ENCODE measurements at regions not wholly inside any gene's neighbourhood (a gene's known extent, or its start where the extent isn't known, plus 50 kb on each side); places are given as distances from the start of the nearest gene placed in this dataset.

GRCh38 chr11:10978198-10978597 lies 120.3 kb upstream of the ZBED5 start:
- no peaks in the 10 kb centered on the region for H3K36me3 ChIP-seq (ENCODE audit: insufficient read depth, low read length)
- TF ChIP-seq CTCF (IDR thresholded peaks at IDR 0.05), result no peak
- no peak overlapping the region for H3K4me3 ChIP-seq (ENCODE audit: low read length)
- no peaks in the 10 kb centered on the region for H3K4me1 ChIP-seq (ENCODE audit: insufficient read depth, low read length)
- Mint-ChIP-seq H3K9me3 (no peaks in the 10 kb centered on the region), H3K4me3 (no peak overlapping the region), H3K36me3 (ENCODE audit: low read depth) (no peaks in the 10 kb centered on the region), H3K27ac (no peak overlapping the region), H3K4me1 (ENCODE audit: low read depth) (no peaks in the 10 kb centered on the region), H3K27me3 (peaks cover 3% of the 10 kb centered on the region)
- intact Hi-C loops (cut with DNase I, micrococcal nuclease), result no loop called here
- DNase-seq (no peak), ATAC-seq (ENCODE audit: poor library complexity) (no peak)
- POLR2A ChIA-PET, result no interaction called here
- H3K27me3 ChIP-seq (ENCODE audit: control insufficient read depth in 1 of 2, insufficient read depth in 2 of 2, low read length in 2 of 2), result peaks cover 0 to 4% of the 10 kb centered on the region in 2 experiments
- CTCF ChIA-PET, result no interaction called here
- H3K9me3 ChIP-seq (ENCODE audit: control insufficient read depth in 1 of 2, insufficient read depth in 1 of 2, low read length in 2 of 2), result peaks cover 0 to 6% of the 10 kb centered on the region in 2 experiments
- H3K27ac ChIP-seq (ENCODE audit: low read depth in 1 of 2, low read length in 2 of 2), result no peak overlapping the region

- CTCF ChIA-PET, result interaction anchor here (1.5 kb wide), 1 partner anchor 9 kb away, joined by 3 read pairs; no protein-coding TSS in a partner anchor
- Histone ChIP-seq H3K27me3 (ENCODE audit: control insufficient read depth in 1 of 2, insufficient read depth in 2 of 2, low read length in 2 of 2) (peaks cover 0 to 2% of the 10 kb centered on the region in 2 experiments), H3K27ac (ENCODE audit: low read depth in 1 of 2, low read length in 2 of 2) (no peak overlapping the region), H3K36me3 (ENCODE audit: insufficient read depth, low read length) (no peaks in the 10 kb centered on the region), H3K9me3 (ENCODE audit: control insufficient read depth in 1 of 2, insufficient read depth in 1 of 2, low read length in 2 of 2) (peaks cover 0 to 3% of the 10 kb centered on the region in 2 experiments), H3K4me3 (ENCODE audit: low read length) (no peak overlapping the region), H3K4me1 (ENCODE audit: insufficient read depth, low read length) (no peaks in the 10 kb centered on the region)
- Mint-ChIP-seq H3K9me3 (no peaks in the 10 kb centered on the region), H3K4me1 (ENCODE audit: low read depth) (no peaks in the 10 kb centered on the region), H3K36me3 (ENCODE audit: low read depth) (no peaks in the 10 kb centered on the region), H3K4me3 (no peak overlapping the region), H3K27me3 (peaks cover 3% of the 10 kb centered on the region), H3K27ac (no peak overlapping the region)
- DNase-seq, result no peak
- intact Hi-C loops (cut with DNase I, micrococcal nuclease), result no loop called here
- no peak for TF ChIP-seq CTCF (IDR thresholded peaks at IDR 0.05)
- POLR2A ChIA-PET, result no interaction called here
- ATAC-seq (ENCODE audit: poor library complexity), result no peak
Measured at GRCh38 chr11:10975287-10975721, 117.5 kb upstream of the ZBED5 start.

- peaks cover 0 to 2% of the 10 kb centered on the region in 2 experiments for H3K27me3 ChIP-seq (ENCODE audit: control insufficient read depth in 1 of 2, insufficient read depth in 2 of 2, low read length in 2 of 2)
- no peaks in the 10 kb centered on the region for H3K4me1 ChIP-seq (ENCODE audit: insufficient read depth, low read length)
- H3K4me3 ChIP-seq (ENCODE audit: low read length), result no peak overlapping the region
- no peak for TF ChIP-seq CTCF (IDR thresholded peaks at IDR 0.05)
- no peak for ATAC-seq (ENCODE audit: poor library complexity)
- Mint-ChIP-seq H3K27ac (no peak overlapping the region), H3K27me3 (peaks cover 3% of the 10 kb centered on the region), H3K4me3 (no peak overlapping the region), H3K36me3 (ENCODE audit: low read depth) (no peaks in the 10 kb centered on the region), H3K4me1 (ENCODE audit: low read depth) (no peaks in the 10 kb centered on the region), H3K9me3 (no peaks in the 10 kb centered on the region)
- POLR2A ChIA-PET, result no interaction called here
- intact Hi-C loops (cut with DNase I, micrococcal nuclease), result no loop called here
- no peaks in the 10 kb centered on the region for H3K36me3 ChIP-seq (ENCODE audit: insufficient read depth, low read length)
- no peak overlapping the region for H3K27ac ChIP-seq (ENCODE audit: low read depth in 1 of 2, low read length in 2 of 2)
- DNase-seq, result no peak
- CTCF ChIA-PET, result interaction anchor here (1.1 kb wide), 1 partner anchor 263 kb away, joined by 3 read pairs; no protein-coding TSS in a partner anchor
- no peaks in the 10 kb centered on the region for H3K9me3 ChIP-seq (ENCODE audit: control insufficient read depth in 1 of 2, insufficient read depth in 1 of 2, low read length in 2 of 2)
Measured at GRCh38 chr11:10973416-10973815, 115.6 kb upstream of the ZBED5 start.
